WTC11 (cell line): ENCODE measurements at regions not wholly inside any gene's neighbourhood (a gene's known extent, or its start where the extent isn't known, plus 50 kb on each side); places are given as distances from the start of the nearest gene placed in this dataset.

Experiments
- ATAC-seq: fragments of 200-7000 bp; cut with Tn5 transposase; 2 replicates; pipeline ENCODE4 v1.10.0; 2021; ENCODE audit warnings: mild to moderate bottlenecking, moderate library complexity
- CTCF ChIA-PET: fragments of 300-600 bp; sonication (Branson Sonifier 250); formaldehyde crosslinking; loops from one replicate; lab custom pipeline; 2021; ENCODE audit warnings: antibody characterized with exemption; lab: Charles Lee
- POLR2A ChIA-PET: fragments of 350-600 bp; sonication (Branson Sonifier 250); formaldehyde crosslinking; loops from one replicate; lab custom pipeline; 2021; ENCODE audit warnings: antibody characterized with exemption; lab: Charles Lee
- DNase-seq: peaks from one replicate; pipeline ENCODE4 v3.0.0; 2021; ENCODE audit warnings: low spot score
- H3K27ac Mint-ChIP-seq: 2 replicates; pipeline ENCODE4 v1.8.0; 2021; ENCODE audit warnings: mixed read lengths
- H3K27me3 Mint-ChIP-seq: 2 replicates; pipeline ENCODE4 v1.8.0; 2021; ENCODE audit warnings: low read depth, mild to moderate bottlenecking, moderate library complexity, mixed read lengths
- H3K36me3 Mint-ChIP-seq: 2 replicates; pipeline ENCODE4 v1.8.0; 2021; ENCODE audit warnings: mixed read lengths
- H3K4me1 Mint-ChIP-seq: 2 replicates; pipeline ENCODE4 v1.8.0; 2022; ENCODE audit warnings: mixed read lengths
- H3K4me3 Mint-ChIP-seq: 2 replicates; pipeline ENCODE4 v1.8.0; 2021; ENCODE audit warnings: mild to moderate bottlenecking, moderate library complexity, mixed read lengths
- H3K9me3 Mint-ChIP-seq: 2 replicates; pipeline ENCODE4 v1.8.0; 2021; ENCODE audit warnings: mixed read lengths
- CREB1 ChIP-seq: sonication (generic); formaldehyde crosslinking; IDR thresholded peaks from 2 replicates; pipeline ENCODE4 v1.8.0; 2023; ENCODE audit warnings: mild to moderate bottlenecking, missing genetic modification reagents
- CREM ChIP-seq: sonication (generic); formaldehyde crosslinking; IDR thresholded peaks from 2 replicates; pipeline ENCODE4 v1.8.1; 2022; ENCODE audit warnings: mild to moderate bottlenecking, missing genetic modification reagents, moderate library complexity
- E2F5 ChIP-seq: sonication (generic); formaldehyde crosslinking; IDR thresholded peaks from 2 replicates; pipeline ENCODE4 v1.8.1; 2022; ENCODE audit warnings: mild to moderate bottlenecking, moderate library complexity, missing genetic modification reagents
- ESRRA ChIP-seq: sonication (generic); formaldehyde crosslinking; IDR thresholded peaks from 2 replicates; pipeline ENCODE4 v1.8.1; 2022; ENCODE audit warnings: mild to moderate bottlenecking, missing genetic modification reagents, borderline replicate concordance
- FOXP1 ChIP-seq: sonication (generic); formaldehyde crosslinking; IDR thresholded peaks from 2 replicates; pipeline ENCODE4 v1.8.0; 2022; ENCODE audit warnings: missing genetic modification reagents, mild to moderate bottlenecking, moderate library complexity, borderline replicate concordance
- JAZF1 ChIP-seq: fragments of 250-450 bp; sonication (Bioruptor Pico); IDR thresholded peaks from 2 replicates; pipeline ENCODE4 v1.9.0; 2021; ENCODE audit warnings: moderate library complexity, mild to moderate bottlenecking, inconsistent platforms
- JUN ChIP-seq: sonication (generic); formaldehyde crosslinking; IDR thresholded peaks from 2 replicates; pipeline ENCODE4 v1.8.0; 2023; ENCODE audit warnings: mild to moderate bottlenecking, missing genetic modification reagents
- MAX ChIP-seq: sonication (generic); formaldehyde crosslinking; IDR thresholded peaks from 2 replicates; pipeline ENCODE4 v1.8.0; 2022; ENCODE audit warnings: mild to moderate bottlenecking, missing genetic modification reagents
- NFE2L1 ChIP-seq: sonication (generic); formaldehyde crosslinking; IDR thresholded peaks from 2 replicates; pipeline ENCODE4 v1.8.1; 2023; ENCODE audit warnings: missing genetic modification reagents
- NFYB ChIP-seq: sonication (generic); formaldehyde crosslinking; conservative IDR thresholded peaks from 2 replicates; pipeline ENCODE4 v1.8.0; 2022; ENCODE audit warnings: low read depth, missing genetic modification reagents
- NR3C1 ChIP-seq: sonication (generic); formaldehyde crosslinking; conservative IDR thresholded peaks from 2 replicates; pipeline ENCODE4 v1.8.1; 2023; ENCODE audit warnings: low read depth, mild to moderate bottlenecking, missing genetic modification reagents
- TEAD1 ChIP-seq: sonication (generic); formaldehyde crosslinking; IDR thresholded peaks from 2 replicates; pipeline ENCODE4 v1.8.0; 2022; ENCODE audit warnings: mild to moderate bottlenecking, missing genetic modification reagents
- ZBTB21 ChIP-seq: sonication (generic); formaldehyde crosslinking; IDR thresholded peaks from 2 replicates; pipeline ENCODE4 v1.8.1; 2023; ENCODE audit warnings: mild to moderate bottlenecking, missing genetic modification reagents, borderline replicate concordance
- ZNF138 ChIP-seq: sonication (generic); formaldehyde crosslinking; conservative IDR thresholded peaks from 2 replicates; pipeline ENCODE4 v1.8.1; 2022; ENCODE audit warnings: mild to moderate bottlenecking, moderate library complexity, missing genetic modification reagents
- ZNF263 ChIP-seq: sonication (generic); formaldehyde crosslinking; IDR thresholded peaks from 2 replicates; pipeline ENCODE4 v1.8.1; 2022; ENCODE audit warnings: low read depth, mild to moderate bottlenecking, moderate library complexity, missing genetic modification reagents
- TF ChIP-seq, protein P1 (sequence below): sonication (generic); formaldehyde crosslinking; IDR thresholded peaks from 2 replicates; pipeline ENCODE4 v1.8.1; 2022; ENCODE audit warnings: missing genetic modification reagents, borderline replicate concordance
- TF ChIP-seq, protein P2 (sequence below): sonication (generic); formaldehyde crosslinking; IDR thresholded peaks from 2 replicates; pipeline ENCODE4 v1.8.0; 2022; ENCODE audit warnings: mild to moderate bottlenecking, missing genetic modification reagents

DNA sequence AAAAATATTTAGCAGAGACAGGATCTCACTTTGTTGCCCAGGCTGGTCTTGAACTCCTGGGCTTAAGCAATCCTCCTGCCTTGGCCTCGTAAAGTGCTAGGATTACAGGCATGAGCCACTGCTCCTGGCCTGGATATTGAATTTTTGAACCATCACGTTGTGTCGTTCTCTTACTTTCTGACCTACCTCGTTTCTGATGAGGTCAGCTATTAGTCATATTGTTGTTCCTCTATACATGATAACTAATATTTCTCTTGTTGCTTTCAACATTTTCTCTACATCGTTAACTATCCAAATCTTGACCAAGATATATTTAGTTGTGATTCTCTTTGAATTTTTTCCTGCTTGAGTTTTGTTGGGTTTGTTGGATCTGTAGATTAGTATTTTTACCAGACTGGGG, 541.3 kb upstream of the SOX11 start (continued):
- no peak for TF ChIP-seq NFE2L1
- TF ChIP-seq, protein P1, sequence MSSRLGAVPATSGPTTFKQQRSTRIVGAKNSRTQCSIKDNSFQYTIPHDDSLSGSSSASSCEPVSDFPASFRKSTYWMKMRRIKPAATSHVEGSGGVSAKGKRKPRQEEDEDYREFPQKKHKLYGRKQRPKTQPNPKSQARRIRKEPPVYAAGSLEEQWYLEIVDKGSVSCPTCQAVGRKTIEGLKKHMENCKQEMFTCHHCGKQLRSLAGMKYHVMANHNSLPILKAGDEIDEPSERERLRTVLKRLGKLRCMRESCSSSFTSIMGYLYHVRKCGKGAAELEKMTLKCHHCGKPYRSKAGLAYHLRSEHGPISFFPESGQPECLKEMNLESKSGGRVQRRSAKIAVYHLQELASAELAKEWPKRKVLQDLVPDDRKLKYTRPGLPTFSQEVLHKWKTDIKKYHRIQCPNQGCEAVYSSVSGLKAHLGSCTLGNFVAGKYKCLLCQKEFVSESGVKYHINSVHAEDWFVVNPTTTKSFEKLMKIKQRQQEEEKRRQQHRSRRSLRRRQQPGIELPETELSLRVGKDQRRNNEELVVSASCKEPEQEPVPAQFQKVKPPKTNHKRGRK (CRISPR knock-in tag): no peak
- TF ChIP-seq ESRRA: no peak
- no peak for TF ChIP-seq ZNF263 (CRISPR knock-in tag)
- no peak for TF ChIP-seq JUN (CRISPR knock-in tag)
- TF ChIP-seq, protein P2, sequence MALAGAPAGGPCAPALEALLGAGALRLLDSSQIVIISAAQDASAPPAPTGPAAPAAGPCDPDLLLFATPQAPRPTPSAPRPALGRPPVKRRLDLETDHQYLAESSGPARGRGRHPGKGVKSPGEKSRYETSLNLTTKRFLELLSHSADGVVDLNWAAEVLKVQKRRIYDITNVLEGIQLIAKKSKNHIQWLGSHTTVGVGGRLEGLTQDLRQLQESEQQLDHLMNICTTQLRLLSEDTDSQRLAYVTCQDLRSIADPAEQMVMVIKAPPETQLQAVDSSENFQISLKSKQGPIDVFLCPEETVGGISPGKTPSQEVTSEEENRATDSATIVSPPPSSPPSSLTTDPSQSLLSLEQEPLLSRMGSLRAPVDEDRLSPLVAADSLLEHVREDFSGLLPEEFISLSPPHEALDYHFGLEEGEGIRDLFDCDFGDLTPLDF: no peak
- no peak for TF ChIP-seq MAX (CRISPR knock-in tag)
- TF ChIP-seq, all 79 proteins: peak for 0

DNA sequence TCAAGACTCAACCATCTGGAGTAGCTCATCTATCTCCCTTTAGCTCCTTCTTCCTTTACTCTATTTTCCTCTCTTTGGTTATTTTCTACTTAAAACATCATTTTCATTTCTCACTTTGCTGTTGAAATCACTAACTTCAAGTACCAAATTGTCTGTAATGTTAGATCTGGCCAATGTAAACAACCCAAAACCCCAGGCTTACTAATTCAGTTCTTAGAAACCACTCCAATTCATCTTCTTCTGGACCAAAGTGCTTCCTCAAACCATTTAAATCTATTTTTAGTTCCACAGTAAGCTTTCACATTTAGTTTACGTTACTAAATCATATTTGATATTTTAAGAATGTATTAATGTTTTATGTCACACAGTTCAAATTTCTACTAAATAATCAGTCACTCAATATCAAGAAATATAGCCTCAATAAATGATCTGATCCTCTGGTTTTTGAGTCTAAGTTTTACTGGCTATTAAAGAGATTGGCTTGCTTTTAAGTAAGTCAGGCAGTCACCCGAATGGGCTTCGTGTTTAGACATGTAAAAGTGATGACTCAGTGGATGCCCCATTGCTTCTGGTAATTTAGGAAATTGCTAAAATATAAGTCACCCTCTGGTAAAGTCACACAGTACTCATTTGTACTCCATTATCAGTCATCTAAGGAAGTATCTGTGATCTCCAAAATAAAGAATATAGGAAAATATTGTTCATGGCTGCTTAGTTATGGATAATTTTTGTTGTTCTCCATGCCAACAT, 527.2 kb upstream of the SOX11 start:
- no peak for DNase-seq
- ATAC-seq: no peak

DNA sequence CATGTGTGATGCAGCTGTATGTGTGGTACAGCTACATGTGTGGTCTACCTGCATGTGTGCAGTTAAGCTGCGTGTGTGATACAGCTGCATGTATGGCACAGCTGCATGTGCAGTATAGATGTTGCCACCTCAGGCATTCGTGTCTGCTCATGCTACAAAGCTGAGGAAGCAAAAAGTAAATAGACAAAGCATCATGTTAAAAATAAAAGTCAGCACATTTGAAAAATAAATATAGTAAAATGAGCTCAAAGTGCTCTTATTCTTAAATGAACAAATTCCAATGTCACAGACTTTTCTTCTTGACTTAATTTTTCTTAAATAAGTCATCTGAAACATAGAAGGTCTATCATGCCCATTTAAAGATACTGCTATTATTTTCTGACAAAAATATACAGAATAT, 519.3 kb upstream of the SOX11 start:
- no peak overlapping the region for H3K4me3 Mint-ChIP-seq

More for the DNA sequence above, 527.2 kb upstream of the SOX11 start:
- CTCF ChIA-PET: no interaction called here
- no peak overlapping the region for H3K27ac Mint-ChIP-seq
- no peak for TF ChIP-seq ZNF138 (CRISPR knock-in tag)
- H3K27me3 Mint-ChIP-seq: peaks cover 5% of the 10 kb centered on the region; the same call in 1 of the 2 replicates
- POLR2A ChIA-PET: no interaction called here
- H3K4me3 Mint-ChIP-seq: no peak overlapping the region
- peaks cover 90% of the 10 kb centered on the region for H3K9me3 Mint-ChIP-seq
- H3K36me3 Mint-ChIP-seq: peaks cover 74% of the 10 kb centered on the region
- H3K4me1 Mint-ChIP-seq: no peaks in the 10 kb centered on the region

DNA sequence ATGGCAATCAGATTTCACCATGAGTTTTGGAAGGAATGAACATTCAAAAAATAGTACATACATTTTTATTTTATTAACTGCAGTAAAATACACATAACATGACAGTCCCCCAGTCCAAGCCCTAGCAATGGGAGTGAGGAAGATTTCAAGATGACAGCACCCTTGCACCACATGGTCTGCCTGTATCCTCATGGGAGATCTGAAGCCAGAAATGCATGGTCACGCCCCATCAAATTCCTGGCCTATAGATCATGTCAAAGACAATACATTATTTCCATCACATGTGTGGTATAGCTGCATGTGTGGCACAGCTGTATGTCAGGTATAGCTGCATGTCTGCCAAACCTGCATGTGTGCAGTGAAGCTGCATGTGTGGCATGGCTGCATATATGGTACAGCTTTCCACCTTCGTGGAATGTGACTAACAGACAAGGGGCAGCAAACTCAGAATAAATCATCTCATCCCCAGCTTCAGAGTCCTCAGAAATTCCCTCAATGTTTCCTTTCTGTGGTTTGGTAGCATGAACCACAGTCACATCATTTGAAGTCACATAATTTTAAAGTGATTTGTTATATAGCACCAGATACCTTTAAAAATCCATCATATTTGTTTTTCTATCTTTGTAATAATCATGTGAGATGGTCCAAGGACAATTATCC, 518.2 kb upstream of the SOX11 start:
- H3K27me3 Mint-ChIP-seq: peaks cover 8% of the 10 kb centered on the region; the same call in 1 of the 2 replicates
- peaks cover 53% of the 10 kb centered on the region for H3K36me3 Mint-ChIP-seq
- ChIA-PET POLR2A (no interaction called here), CTCF (no interaction called here)
- ATAC-seq (no peak), DNase-seq (no peak)
- no peak for TF ChIP-seq FOXP1 (CRISPR knock-in tag)
- TF ChIP-seq E2F5 (CRISPR knock-in tag): no peak
- TF ChIP-seq NR3C1 (CRISPR knock-in tag): no peak
- no peak for TF ChIP-seq CREB1 (CRISPR knock-in tag)
- TF ChIP-seq TEAD1 (CRISPR knock-in tag): no peak
- no peak for TF ChIP-seq ZNF263 (CRISPR knock-in tag)
- no peak overlapping the region for H3K27ac Mint-ChIP-seq
- no peak overlapping the region for H3K4me3 Mint-ChIP-seq
- H3K4me1 Mint-ChIP-seq: no peaks in the 10 kb centered on the region
- peaks cover 68% of the 10 kb centered on the region for H3K9me3 Mint-ChIP-seq

More for the DNA sequence above, 519.3 kb upstream of the SOX11 start:
- H3K4me1 Mint-ChIP-seq: no peaks in the 10 kb centered on the region
- DNase-seq: no peak
- H3K36me3 Mint-ChIP-seq: peaks cover 55% of the 10 kb centered on the region
- CTCF ChIA-PET: no interaction called here
- peaks cover 72% of the 10 kb centered on the region for H3K9me3 Mint-ChIP-seq
- ATAC-seq: no peak
- peaks cover 8% of the 10 kb centered on the region; the same call in 1 of the 2 replicates for H3K27me3 Mint-ChIP-seq
- TF ChIP-seq NFYB (CRISPR knock-in tag) (no peak), ZBTB21 (CRISPR knock-in tag) (no peak), JAZF1 (no peak), ZNF263 (CRISPR knock-in tag) (no peak), CREM (no peak)
- no peak overlapping the region for H3K27ac Mint-ChIP-seq
- POLR2A ChIA-PET: no interaction called here
